Esophagus squamous epithelium (tissue), 5 donors: ENCODE measurements at regions not wholly inside any gene's neighbourhood (a gene's known extent, or its start where the extent isn't known, plus 50 kb on each side); places are given as distances from the start of the nearest gene placed in this dataset.

Source experiments
- DNase-seq: peaks from one replicate; lab custom pipeline; 2025; lab: John Stamatoyannopoulos, UW
- H3K27ac ChIP-seq, 4 donors: fragments of 200-600 bp; sonication (generic); one replicate each; pipeline ENCODE4 v1.5.1; 2016 to 2019; ENCODE audit warnings: mild to moderate bottlenecking in 1 of 4
- H3K27me3 ChIP-seq, 4 donors: fragments of 200-600 bp; sonication (generic); 1 replicate in 3 of 4; 2 replicates in 1 of 4; pipeline versions ENCODE4 v1.5.1 to v1.6.0; 2017 to 2021; ENCODE audit warnings: antibody characterized with exemption in 1 of 4
- H3K36me3 ChIP-seq, 3 donors: fragments of 200-600 bp; sonication (generic); one replicate each; pipeline ENCODE4 v1.5.1; 2016 to 2019
- H3K4me1 ChIP-seq, 3 donors: fragments of 200-600 bp; sonication (generic); one replicate each; pipeline ENCODE4 v1.5.1; 2017 to 2019
- H3K4me3 ChIP-seq, 4 donors: fragments of 200-600 bp; sonication (generic); 1 replicate in 3 of 4; 2 replicates in 1 of 4; pipeline ENCODE4 v1.5.1; 2016 to 2019; ENCODE audit warnings: mild to moderate bottlenecking in 2 of 4, moderate library complexity in 1 of 4
- H3K9me3 ChIP-seq, 3 donors: fragments of 200-600 bp; sonication (generic); one replicate each; pipeline ENCODE4 v1.5.1; 2016 to 2019
- POLR2A ChIP-seq, 4 donors: fragments of 450-650 bp; IDR thresholded peaks; one replicate each; pipeline ENCODE4 v1.6.1; 2017; ENCODE audit warnings: antibody characterized with exemption in 4 of 4, mild to moderate bottlenecking in 4 of 4, moderate library complexity in 3 of 4
- WGBS, 2 donors: methylation state at CpG; one replicate each; pipeline ENCODE4 v1.1.5; 2018; 5-methylcytosine and 5-hydroxymethylcytosine counted together
- intact Hi-C: fragments of 100-400 bp; cut with DNase I; formaldehyde crosslinking; loops from one replicate; pipeline ENCODE4 v1.15.0; 2022
- TF ChIP-seq, protein P1 (sequence below), 6 experiments: fragments of 450-650 bp in 4 of 6; fragments of 200-600 bp in 2 of 6; sonication (generic) in 2 of 6; IDR thresholded peaks; one replicate each; pipeline ENCODE4 v1.5.1; 2016 to 2019; ENCODE audit warnings: antibody characterized with exemption in 6 of 6, mild to moderate bottlenecking in 4 of 6, moderate library complexity in 4 of 6
- donor health status: DM: yes; HTN: yes; CAD: no.

DNA sequence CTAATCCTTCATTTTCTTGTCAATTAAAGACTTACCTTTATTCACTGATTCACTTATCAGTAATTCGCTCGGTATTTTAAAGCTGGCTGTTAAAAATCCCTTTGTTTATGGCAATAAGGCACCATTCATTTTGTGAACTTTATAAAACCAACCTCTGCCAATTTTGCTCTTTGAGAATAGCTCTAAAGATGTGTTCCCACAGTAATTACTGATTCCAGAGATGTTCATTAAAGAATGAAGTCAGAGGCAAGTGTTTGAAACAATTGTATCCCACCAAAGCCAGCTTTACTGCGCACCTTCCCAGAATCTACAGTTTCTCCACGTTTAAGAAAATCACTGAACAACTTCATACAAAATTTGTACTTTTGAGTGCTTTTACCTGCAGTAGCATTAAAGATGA is 424.5 kb downstream of the USP25 start:
- no peak for DNase-seq
- Histone ChIP-seq H3K27me3 (no peaks in the 10 kb centered on the region), H3K4me3 (no peak overlapping the region), H3K4me1 (no peaks in the 10 kb centered on the region), H3K36me3 (no peaks in the 10 kb centered on the region), H3K27ac (no peak overlapping the region), H3K9me3 (no peaks in the 10 kb centered on the region)
- no peak for TF ChIP-seq POLR2A (IDR thresholded peaks at IDR 0.05)
- TF ChIP-seq, protein P1, sequence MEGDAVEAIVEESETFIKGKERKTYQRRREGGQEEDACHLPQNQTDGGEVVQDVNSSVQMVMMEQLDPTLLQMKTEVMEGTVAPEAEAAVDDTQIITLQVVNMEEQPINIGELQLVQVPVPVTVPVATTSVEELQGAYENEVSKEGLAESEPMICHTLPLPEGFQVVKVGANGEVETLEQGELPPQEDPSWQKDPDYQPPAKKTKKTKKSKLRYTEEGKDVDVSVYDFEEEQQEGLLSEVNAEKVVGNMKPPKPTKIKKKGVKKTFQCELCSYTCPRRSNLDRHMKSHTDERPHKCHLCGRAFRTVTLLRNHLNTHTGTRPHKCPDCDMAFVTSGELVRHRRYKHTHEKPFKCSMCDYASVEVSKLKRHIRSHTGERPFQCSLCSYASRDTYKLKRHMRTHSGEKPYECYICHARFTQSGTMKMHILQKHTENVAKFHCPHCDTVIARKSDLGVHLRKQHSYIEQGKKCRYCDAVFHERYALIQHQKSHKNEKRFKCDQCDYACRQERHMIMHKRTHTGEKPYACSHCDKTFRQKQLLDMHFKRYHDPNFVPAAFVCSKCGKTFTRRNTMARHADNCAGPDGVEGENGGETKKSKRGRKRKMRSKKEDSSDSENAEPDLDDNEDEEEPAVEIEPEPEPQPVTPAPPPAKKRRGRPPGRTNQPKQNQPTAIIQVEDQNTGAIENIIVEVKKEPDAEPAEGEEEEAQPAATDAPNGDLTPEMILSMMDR (IDR thresholded peaks at IDR 0.05): no peak
- intact Hi-C loops: no loop called here
- WGBS, 2 donors: 86 to 95% methylated on average over 4 of the region's 4 CpGs

DNA sequence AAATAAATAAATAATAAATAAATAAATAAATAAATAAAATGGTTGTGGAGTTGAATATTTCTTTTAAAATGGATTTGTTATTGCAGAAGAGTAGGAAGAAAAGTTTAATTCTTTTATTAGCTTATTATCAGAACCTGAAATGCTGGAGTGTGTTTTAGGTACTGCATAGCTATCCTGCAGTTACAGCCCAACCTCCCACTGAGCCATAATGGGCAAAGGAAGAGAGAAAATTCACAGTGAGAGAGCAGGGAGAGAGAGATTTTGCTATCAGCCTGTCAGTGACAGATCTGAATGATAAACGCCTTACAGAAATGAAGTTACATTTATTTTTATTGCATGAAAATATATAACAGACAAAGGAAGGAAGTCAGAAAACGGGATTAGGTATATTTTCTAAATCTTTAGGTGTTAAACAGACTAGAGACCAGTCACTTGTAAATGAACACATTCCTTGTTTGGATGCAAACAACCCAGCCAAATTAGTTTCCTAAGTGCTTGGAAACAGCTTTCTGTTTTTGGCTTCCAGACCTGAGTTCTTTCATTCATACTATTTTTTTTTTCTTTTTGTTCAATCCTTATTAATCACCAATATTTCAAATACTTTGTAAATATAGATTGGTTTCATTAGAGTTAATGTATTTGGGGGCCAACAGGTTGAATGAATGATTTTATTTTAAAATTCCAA is 425.3 kb downstream of the USP25 start:
- WGBS, 2 donors: 57 to 90% methylated on average over 2 of the region's 2 CpGs
- Histone ChIP-seq H3K36me3 (no peaks in the 10 kb centered on the region), H3K9me3 (no peaks in the 10 kb centered on the region), H3K4me3 (no peak overlapping the region), H3K4me1 (no peaks in the 10 kb centered on the region), H3K27me3 (no peaks in the 10 kb centered on the region), H3K27ac (no peak overlapping the region)
- no peak for TF ChIP-seq POLR2A (IDR thresholded peaks at IDR 0.05)
- TF ChIP-seq, protein P1 (IDR thresholded peaks at IDR 0.05): no peak
- intact Hi-C loops: no loop called here
- no peak for DNase-seq

DNA sequence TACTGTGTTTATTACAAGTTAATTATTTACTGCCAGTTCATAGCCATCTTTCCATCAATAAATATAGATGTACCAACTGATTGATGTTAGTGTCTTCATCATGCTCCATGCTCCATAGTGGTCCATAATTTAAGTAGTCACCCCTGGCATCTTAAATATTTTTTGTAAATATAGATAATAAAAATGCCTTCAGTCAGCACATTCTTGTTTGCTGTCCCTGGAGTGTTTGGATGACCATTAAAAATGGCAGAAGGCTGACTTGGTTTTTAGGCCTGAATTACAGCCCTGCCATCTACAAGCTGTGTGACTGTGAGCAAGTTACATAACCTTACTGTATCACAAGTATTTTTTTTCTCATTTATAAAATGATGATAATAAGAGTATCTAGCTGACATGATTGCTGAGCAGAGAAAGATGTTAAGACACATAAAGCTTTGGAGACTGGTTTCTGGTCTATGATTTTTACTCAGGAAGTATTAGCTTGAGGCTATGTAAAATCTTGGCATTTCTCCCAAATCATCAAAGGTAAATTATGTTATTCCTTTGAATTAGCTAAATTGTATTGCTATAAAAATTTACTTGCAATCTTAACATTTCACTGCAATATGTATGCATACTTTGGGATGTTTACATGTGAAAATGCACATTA is 427.2 kb downstream of the USP25 start:
- DNase-seq: no peak

DNA sequence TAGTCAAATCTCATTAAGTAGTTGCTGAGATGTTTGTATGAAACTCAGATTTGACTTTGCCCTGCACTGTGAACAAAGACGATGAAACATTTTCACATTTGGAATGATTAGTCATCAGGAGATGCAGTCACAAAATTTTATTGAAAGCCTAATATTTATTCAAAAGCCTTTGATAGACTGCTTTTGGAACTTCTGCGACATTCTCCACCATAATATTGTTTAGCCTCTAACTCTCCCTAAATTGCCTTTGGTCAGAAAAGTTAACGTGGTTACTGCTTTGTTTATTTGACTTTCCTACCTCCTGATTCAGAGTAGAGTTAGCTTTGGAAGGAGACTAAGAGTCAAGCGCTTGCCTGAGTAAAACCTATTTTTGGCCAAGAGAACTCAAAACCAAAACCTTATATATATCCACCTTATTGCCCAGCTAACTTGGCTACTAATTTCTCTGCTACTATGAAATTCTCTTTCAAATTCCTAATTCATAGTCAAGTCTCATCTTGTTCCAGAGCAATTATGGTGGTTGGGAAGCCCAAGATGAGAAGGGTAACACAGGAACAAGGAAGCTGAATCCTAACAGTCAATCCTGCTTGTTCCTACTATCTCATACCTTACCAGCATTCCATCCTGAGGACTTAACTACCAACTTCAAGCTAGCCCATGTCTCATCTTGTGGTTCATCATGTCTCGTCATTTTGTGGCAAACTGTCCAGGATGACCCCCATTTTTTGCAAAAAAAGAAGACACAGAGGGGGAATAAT is 429.6 kb downstream of the USP25 start:
- H3K27ac ChIP-seq: no peak overlapping the region
- TF ChIP-seq POLR2A (IDR thresholded peaks at IDR 0.05): no peak
- TF ChIP-seq, protein P1 (IDR thresholded peaks at IDR 0.05): no peak

More for the DNA sequence above, 427.2 kb downstream of the USP25 start:
- Histone ChIP-seq H3K27me3 (no peaks in the 10 kb centered on the region), H3K36me3 (no peaks in the 10 kb centered on the region), H3K4me3 (no peak overlapping the region), H3K4me1 (no peaks in the 10 kb centered on the region), H3K9me3 (no peaks in the 10 kb centered on the region), H3K27ac (no peak overlapping the region)
- no peak for TF ChIP-seq POLR2A (IDR thresholded peaks at IDR 0.05)
- TF ChIP-seq, protein P1 (IDR thresholded peaks at IDR 0.05): no peak
- intact Hi-C loops: no loop called here

DNA sequence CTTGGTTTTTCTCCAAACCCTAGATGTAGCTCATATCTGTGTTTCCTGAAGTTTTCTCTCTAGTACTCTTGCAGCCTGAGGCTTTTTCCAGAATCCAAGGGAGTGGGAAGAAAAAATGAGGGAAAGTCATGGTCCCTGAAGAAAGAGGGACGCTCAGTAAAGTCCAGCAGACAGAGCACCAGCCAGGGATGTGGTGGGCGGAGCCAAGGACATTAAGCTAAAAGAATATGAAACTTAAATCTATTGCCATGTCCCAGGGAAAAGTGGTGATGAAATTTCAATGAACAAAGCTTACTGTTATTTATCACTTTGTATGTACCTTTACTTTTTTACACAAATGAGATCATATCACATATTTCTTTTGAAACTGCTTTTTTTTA is 430.2 kb downstream of the USP25 start:
- no peak for TF ChIP-seq POLR2A (IDR thresholded peaks at IDR 0.05)
- TF ChIP-seq, protein P1 (IDR thresholded peaks at IDR 0.05): no peak
- Histone ChIP-seq H3K4me3 (no peak overlapping the region), H3K36me3 (no peaks in the 10 kb centered on the region), H3K27ac (no peak overlapping the region), H3K4me1 (no peaks in the 10 kb centered on the region), H3K27me3 (no peaks in the 10 kb centered on the region), H3K9me3 (no peaks in the 10 kb centered on the region)
- intact Hi-C loops: no loop called here
- no peak for DNase-seq
- 80 to 95% methylated on average over 2 of the region's 2 CpGs for WGBS, 2 donors

More for the DNA sequence above, 429.6 kb downstream of the USP25 start:
- intact Hi-C loops: no loop called here
- Histone ChIP-seq H3K27me3 (no peaks in the 10 kb centered on the region), H3K4me1 (no peaks in the 10 kb centered on the region), H3K9me3 (no peaks in the 10 kb centered on the region), H3K36me3 (no peaks in the 10 kb centered on the region), H3K4me3 (no peak overlapping the region)
- DNase-seq: no peak
- WGBS, 2 donors: 47 to 59% methylated on average over 5 of the region's 5 CpGs
